Endothelial cell of umbilical vein (primary cell): ENCODE measurements at regions not wholly inside any gene's neighbourhood (a gene's known extent, or its start where the extent isn't known, plus 50 kb on each side); places are given as distances from the start of the nearest gene placed in this dataset.

Source experiments
- BruUV-seq: library from RNA; stranded (reverse); fragments of 400-500 nt; replicated peaks from 2 replicates; lab custom pipeline; 2021; lab: Mats Ljungman, UMichigan
- CTCF ChIA-PET: fragments of 300-600, 350-600 bp; sonication (Branson Sonifier 250); formaldehyde crosslinking; loops from one replicate; lab custom pipeline; 2021; ENCODE audit warnings: antibody characterized with exemption, inconsistent platforms; lab: Charles Lee
- POLR2A ChIA-PET: fragments of 300-600, 350-600 bp; sonication (Branson Sonifier 250); formaldehyde crosslinking; loops from one replicate; lab custom pipeline; 2021; ENCODE audit warnings: antibody characterized with exemption, inconsistent platforms; lab: Charles Lee
- DNase-seq: peaks from one replicate; pipeline ENCODE4 v3.0.0-alpha.2; 2011; ENCODE audit warnings: low read depth, low spot score
- FAIRE-seq: peaks from 2 replicates; lab custom pipeline; 2011; peaks lifted over from hg19 to GRCh38; lab: Jason Lieb, UNC
- H2AFZ ChIP-seq: 2 replicates; pipeline ENCODE4 v1.6.0; 2012; ENCODE audit warnings: low read depth, low read length, control low read depth, inconsistent platforms
- H3K27ac ChIP-seq: 2 replicates; pipeline ENCODE4 v1.5.1; 2011; ENCODE audit warnings: low read depth, mild to moderate bottlenecking, control low read depth, low read length, moderate library complexity; ENCODE audit not compliant: insufficient read depth
- H3K27me3 ChIP-seq, 2 experiments: 2 replicates each; pipeline versions ENCODE4 v1.6.0 to v1.6.1; 2011; ENCODE audit warnings: low read length in 2 of 2, mixed read lengths in 1 of 2; ENCODE audit not compliant: control insufficient read depth in 2 of 2, insufficient read depth in 2 of 2
- H3K36me3 ChIP-seq, 2 experiments: 2 replicates in 1 of 2; 3 replicates in 1 of 2; pipeline ENCODE4 v1.5.1; 2011; ENCODE audit warnings: low read length in 2 of 2, mild to moderate bottlenecking in 1 of 2, moderate library complexity in 1 of 2; ENCODE audit not compliant: control insufficient read depth in 2 of 2, insufficient read depth in 2 of 2; ENCODE audit errors: extremely low read depth in 1 of 2
- H3K4me1 ChIP-seq: 3 replicates; pipeline ENCODE4 v1.5.1; 2011; ENCODE audit warnings: mild to moderate bottlenecking, low read length; ENCODE audit not compliant: control insufficient read depth, insufficient read depth; ENCODE audit errors: extremely low read depth
- H3K4me2 ChIP-seq: 2 replicates; pipeline ENCODE4 v1.6.1; 2011; ENCODE audit warnings: low read length, control low read depth, mixed read lengths; ENCODE audit not compliant: insufficient read depth
- H3K4me3 ChIP-seq, 3 experiments: fragments of 200-600 bp in 1 of 3; sonication (generic), shearing (Covaris generic) in 1 of 3; replicated peaks in 1 of 3; 2 replicates each; pipeline ENCODE4 v1.5.1; 2011 to 2016; ENCODE audit warnings: control low read depth in 3 of 3, low read length in 3 of 3, mild to moderate bottlenecking in 2 of 3, inconsistent platforms in 1 of 3, low read depth in 1 of 3, moderate library complexity in 1 of 3; ENCODE audit not compliant: insufficient read depth in 1 of 3
- H3K79me2 ChIP-seq: 2 replicates; pipeline ENCODE4 v1.6.0; 2012; ENCODE audit warnings: low read length, inconsistent platforms; ENCODE audit not compliant: control insufficient read depth, insufficient read depth
- H3K9ac ChIP-seq: replicated peaks from 2 replicates; pipeline ENCODE3; 2011; ENCODE audit warnings: low read length, control low read depth; ENCODE audit not compliant: insufficient read depth; ENCODE audit errors: extremely low read depth
- H3K9me1 ChIP-seq: replicated peaks from 3 replicates; pipeline ENCODE4 v1.6.0; 2011; ENCODE audit warnings: mild to moderate bottlenecking, low read length; ENCODE audit not compliant: control insufficient read depth, insufficient read depth; ENCODE audit errors: extremely low read depth
- H3K9me3 ChIP-seq: replicated peaks from 2 replicates; pipeline ENCODE4 v1.5.1; 2012; ENCODE audit warnings: low read length, inconsistent platforms; ENCODE audit not compliant: control insufficient read depth, insufficient read depth
- H4K20me1 ChIP-seq: replicated peaks from 2 replicates; pipeline ENCODE3; 2011; ENCODE audit warnings: mild to moderate bottlenecking, low read length; ENCODE audit not compliant: control insufficient read depth, insufficient read depth; ENCODE audit errors: extremely low read depth
- EZH2 ChIP-seq: IDR thresholded peaks from 2 replicates; pipeline ENCODE4 v1.6.1; 2012; ENCODE audit warnings: borderline replicate concordance, low read depth, mild to moderate bottlenecking, moderate library complexity, low read length, inconsistent platforms; ENCODE audit not compliant: severe bottlenecking
- FOS ChIP-seq: IDR thresholded peaks from 2 replicates; pipeline ENCODE4 v1.6.1; 2011; ENCODE audit warnings: mild to moderate bottlenecking, low read length, moderate library complexity, borderline replicate concordance; ENCODE audit not compliant: insufficient read depth
- GATA2 ChIP-seq: IDR thresholded peaks from 2 replicates; pipeline ENCODE4 v1.7.0; 2011; ENCODE audit warnings: low read depth, mild to moderate bottlenecking, moderate library complexity, mixed read lengths, low read length; ENCODE audit not compliant: insufficient read length, insufficient read depth
- JUN ChIP-seq: IDR thresholded peaks from 2 replicates; pipeline ENCODE4 v1.6.1; 2011; ENCODE audit warnings: borderline replicate concordance, low read depth; ENCODE audit not compliant: insufficient read length, insufficient read depth
- MYC ChIP-seq: IDR thresholded peaks from one replicate; pipeline ENCODE4 v1.6.1; 2011; ENCODE audit warnings: mild to moderate bottlenecking, low read depth, low read length
- POLR2A ChIP-seq: IDR thresholded peaks from 2 replicates; pipeline ENCODE4 v1.6.1; 2012; ENCODE audit warnings: low read depth, mild to moderate bottlenecking, control low read depth, low read length
- POLR2AphosphoS5 ChIP-seq: IDR thresholded peaks from 2 replicates; pipeline ENCODE4 v1.6.1; 2012; ENCODE audit warnings: low read depth, mild to moderate bottlenecking, control low read depth, low read length, moderate library complexity; ENCODE audit not compliant: insufficient read depth
- dilution Hi-C: fragments of 300-500 bp; cut with MboI; formaldehyde crosslinking; loops from one replicate; pipeline ENCODE4 v1.15.0; 2019; ENCODE audit warnings: low sequenced_read_pairs; ENCODE audit not compliant: extremely low pct_ligation_motif_present
- intact Hi-C: fragments of 100-400 bp; cut with micrococcal nuclease; formaldehyde crosslinking; loops from one replicate; pipeline ENCODE4 v1.10.0; 2022
- TF ChIP-seq, protein P1 (sequence below), 2 donors: IDR thresholded peaks; 1 replicate in 1 of 2; 2 replicates in 1 of 2; pipeline ENCODE4 v1.5.1; 2011; ENCODE audit warnings: low read length in 2 of 2, mild to moderate bottlenecking in 2 of 2, moderate library complexity in 2 of 2, control low read depth in 1 of 2, inconsistent platforms in 1 of 2, low read depth in 1 of 2; ENCODE audit not compliant: insufficient read depth in 1 of 2; ENCODE audit errors: extremely low read depth in 1 of 2
- TF ChIP-seq, protein P2 (sequence below): IDR thresholded peaks from 2 replicates; pipeline ENCODE4 v1.6.1; 2011; ENCODE audit not compliant: insufficient read depth, insufficient read length

DNA sequence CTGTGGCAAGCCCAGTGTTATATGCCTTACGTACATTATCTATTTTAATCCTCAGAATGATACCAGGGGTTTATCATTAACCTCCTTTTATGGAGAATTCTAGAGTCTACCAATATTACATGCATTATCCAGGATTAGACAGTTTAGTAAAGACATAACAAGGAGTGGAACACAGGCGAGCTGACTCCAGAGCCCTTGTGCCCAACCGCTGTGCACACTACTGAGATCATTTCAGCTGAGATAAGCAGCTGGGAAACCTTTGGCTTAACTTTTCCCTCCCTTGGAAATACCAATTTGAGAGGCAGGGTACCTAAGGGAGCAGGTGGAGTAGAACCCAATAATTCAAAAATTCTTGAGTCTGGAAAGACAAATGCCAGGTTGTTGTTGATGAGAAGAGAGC is 59.8 kb upstream of the ATP1B1 start:
- Histone ChIP-seq H3K4me1 (no peaks in the 10 kb centered on the region), H3K27me3 (peaks cover 0 to 3% of the 10 kb centered on the region in 2 experiments), H2AFZ (no peak overlapping the region), H3K36me3 (no peaks in the 10 kb centered on the region), H3K9me1 (no peaks in the 10 kb centered on the region), H3K9ac (no peak overlapping the region), H3K4me2 (no peak overlapping the region), H3K27ac (no peak overlapping the region), H3K9me3 (no peaks in the 10 kb centered on the region), H4K20me1 (no peaks in the 10 kb centered on the region), H3K79me2 (no peaks in the 10 kb centered on the region), H3K4me3 (no peak overlapping the region)
- dilution Hi-C loops: no loop called here
- no peak for FAIRE-seq
- no peak for DNase-seq
- intact Hi-C loops: no loop called here
- CTCF ChIA-PET: interaction anchor here (0.9 kb wide), 1 partner anchor 10 kb away, joined by 3 read pairs; no protein-coding TSS in a partner anchor
- BruUV-seq: no TSS peak
- POLR2A ChIA-PET: no interaction called here
- TF ChIP-seq, protein P1, sequence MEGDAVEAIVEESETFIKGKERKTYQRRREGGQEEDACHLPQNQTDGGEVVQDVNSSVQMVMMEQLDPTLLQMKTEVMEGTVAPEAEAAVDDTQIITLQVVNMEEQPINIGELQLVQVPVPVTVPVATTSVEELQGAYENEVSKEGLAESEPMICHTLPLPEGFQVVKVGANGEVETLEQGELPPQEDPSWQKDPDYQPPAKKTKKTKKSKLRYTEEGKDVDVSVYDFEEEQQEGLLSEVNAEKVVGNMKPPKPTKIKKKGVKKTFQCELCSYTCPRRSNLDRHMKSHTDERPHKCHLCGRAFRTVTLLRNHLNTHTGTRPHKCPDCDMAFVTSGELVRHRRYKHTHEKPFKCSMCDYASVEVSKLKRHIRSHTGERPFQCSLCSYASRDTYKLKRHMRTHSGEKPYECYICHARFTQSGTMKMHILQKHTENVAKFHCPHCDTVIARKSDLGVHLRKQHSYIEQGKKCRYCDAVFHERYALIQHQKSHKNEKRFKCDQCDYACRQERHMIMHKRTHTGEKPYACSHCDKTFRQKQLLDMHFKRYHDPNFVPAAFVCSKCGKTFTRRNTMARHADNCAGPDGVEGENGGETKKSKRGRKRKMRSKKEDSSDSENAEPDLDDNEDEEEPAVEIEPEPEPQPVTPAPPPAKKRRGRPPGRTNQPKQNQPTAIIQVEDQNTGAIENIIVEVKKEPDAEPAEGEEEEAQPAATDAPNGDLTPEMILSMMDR (IDR thresholded peaks at IDR 0.05; ENCODE audit: extremely low read depth in 1 of 2, insufficient read depth in 1 of 2, low read depth in 1 of 2, low read length in 2 of 2): no peak
- no peak for TF ChIP-seq GATA2
- TF ChIP-seq POLR2A: no peak
- TF ChIP-seq FOS: no peak
- TF ChIP-seq MYC: no peak
- TF ChIP-seq, protein P2, sequence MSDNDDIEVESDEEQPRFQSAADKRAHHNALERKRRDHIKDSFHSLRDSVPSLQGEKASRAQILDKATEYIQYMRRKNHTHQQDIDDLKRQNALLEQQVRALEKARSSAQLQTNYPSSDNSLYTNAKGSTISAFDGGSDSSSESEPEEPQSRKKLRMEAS: no peak
- TF ChIP-seq JUN: no peak
- TF ChIP-seq POLR2AphosphoS5: no peak
- TF ChIP-seq EZH2: no peak
